ENCODE measurements at regions not wholly inside any gene's neighbourhood (a gene's known extent, or its start where the extent isn't known, plus 50 kb on each side); places are given as distances from the start of the nearest gene placed in this dataset.

- TF ChIP-seq EZH2 (IDR thresholded peaks at IDR 0.05; ENCODE audit: low read length, missing control alignments): no peak
- TF ChIP-seq CTCF (conservative IDR thresholded peaks at IDR 0.05 in 1 of 2, IDR thresholded peaks at IDR 0.05 in 1 of 2; ENCODE audit: low read depth in 1 of 2, low read length in 2 of 2): no peak
Measured at GRCh38 chr13:94880463-94880862, 168.1 kb upstream of the SOX21 start.
